HEK293T (cell line): ENCODE measurements at regions not wholly inside any gene's neighbourhood (a gene's known extent, or its start where the extent isn't known, plus 50 kb on each side); places are given as distances from the start of the nearest gene placed in this dataset.

ENCODE experiments used
- ARNT ChIP-seq: fragments of 450-650 bp; IDR thresholded peaks from 2 replicates; pipeline ENCODE4 v1.6.1; 2017; ENCODE audit warnings: mild to moderate bottlenecking
- BHLHE40 ChIP-seq: fragments of 450-650 bp; IDR thresholded peaks from 2 replicates; pipeline ENCODE4 v1.6.1; 2016; ENCODE audit warnings: mild to moderate bottlenecking, moderate library complexity, borderline replicate concordance
- CTBP1 ChIP-seq: fragments of 450-650 bp; IDR thresholded peaks from 2 replicates; pipeline ENCODE4 v1.6.1; 2016; ENCODE audit warnings: borderline replicate concordance
- ELF4 ChIP-seq: fragments of 450-650 bp; IDR thresholded peaks from 2 replicates; pipeline ENCODE4 v1.6.1; 2017; ENCODE audit warnings: antibody characterized with exemption
- FOXA1 ChIP-seq: fragments of 450-650 bp; IDR thresholded peaks from 2 replicates; pipeline ENCODE4 v1.6.1; 2016; ENCODE audit warnings: mild to moderate bottlenecking
- FOXK2 ChIP-seq: fragments of 450-650 bp; IDR thresholded peaks from 2 replicates; pipeline ENCODE4 v1.6.1; 2016; ENCODE audit warnings: mild to moderate bottlenecking
- FOXM1 ChIP-seq: fragments of 450-650 bp; IDR thresholded peaks from 2 replicates; pipeline ENCODE4 v1.6.1; 2017; ENCODE audit warnings: mild to moderate bottlenecking, borderline replicate concordance
- HDGF ChIP-seq: fragments of 450-650 bp; IDR thresholded peaks from 2 replicates; pipeline ENCODE4 v1.6.1; 2017; ENCODE audit warnings: antibody characterized with exemption, borderline replicate concordance
- L3MBTL2 ChIP-seq: fragments of 450-650 bp; conservative IDR thresholded peaks from 2 replicates; pipeline ENCODE4 v1.6.1; 2016; ENCODE audit warnings: mild to moderate bottlenecking
- LEF1 ChIP-seq: fragments of 450-650 bp; IDR thresholded peaks from 2 replicates; pipeline ENCODE4 v1.6.1; 2017; ENCODE audit warnings: mild to moderate bottlenecking, borderline replicate concordance
- NFRKB ChIP-seq: fragments of 450-650 bp; IDR thresholded peaks from 2 replicates; pipeline ENCODE4 v1.6.1; 2016; ENCODE audit warnings: mild to moderate bottlenecking, moderate library complexity
- SP1 ChIP-seq: fragments of 450-650 bp; IDR thresholded peaks from 2 replicates; pipeline ENCODE4 v1.6.1; 2017
- TARDBP ChIP-seq: fragments of 450-650 bp; IDR thresholded peaks from 2 replicates; pipeline ENCODE4 v1.6.1; 2016
- ZNF384 ChIP-seq: fragments of 450-650 bp; IDR thresholded peaks from 2 replicates; pipeline ENCODE4 v1.6.1; 2016

GRCh38 chr18:67421651-67422050 is 94.9 kb downstream of the DSEL start:
- TF ChIP-seq ELF4 (no peak), FOXK2 (no peak), FOXA1 (no peak), FOXM1 (no peak), SP1 (no peak), ARNT (no peak), NFRKB (no peak), HDGF (no peak), BHLHE40 (no peak), CTBP1 (no peak), L3MBTL2 (no peak), ZNF384 (no peak), TARDBP (no peak), LEF1 (no peak)
